Endothelial cell (in vitro differentiated cells): ENCODE measurements at regions not wholly inside any gene's neighbourhood (a gene's known extent, or its start where the extent isn't known, plus 50 kb on each side); places are given as distances from the start of the nearest gene placed in this dataset.

Experiments
- DNase-seq: peaks from one replicate; pipeline ENCODE4 v3.0.0; 2021; ENCODE audit warnings: low spot score
- H3K27ac Mint-ChIP-seq: one replicate; pipeline ENCODE4 v1.8.0; 2021; ENCODE audit warnings: mixed read lengths, inconsistent platforms; ENCODE audit not compliant: unreplicated experiment
- H3K27me3 Mint-ChIP-seq: one replicate; pipeline ENCODE4 v1.8.0; 2021; ENCODE audit warnings: mild to moderate bottlenecking, moderate library complexity, mixed read lengths, inconsistent platforms; ENCODE audit not compliant: unreplicated experiment
- H3K36me3 Mint-ChIP-seq: one replicate; pipeline ENCODE4 v1.8.0; 2021; ENCODE audit warnings: mild to moderate bottlenecking, low read depth, mixed read lengths, inconsistent platforms; ENCODE audit not compliant: unreplicated experiment
- H3K4me1 Mint-ChIP-seq: one replicate; pipeline ENCODE4 v1.8.0; 2021; ENCODE audit warnings: mild to moderate bottlenecking, mixed read lengths, inconsistent platforms; ENCODE audit not compliant: unreplicated experiment
- H3K4me3 Mint-ChIP-seq: one replicate; pipeline ENCODE4 v1.8.0; 2021; ENCODE audit warnings: mild to moderate bottlenecking, mixed read lengths, inconsistent platforms; ENCODE audit not compliant: unreplicated experiment
- H3K9me3 Mint-ChIP-seq: one replicate; pipeline ENCODE4 v1.8.0; 2021; ENCODE audit warnings: mixed read lengths, inconsistent platforms; ENCODE audit not compliant: unreplicated experiment
- CTCF ChIP-seq: fragments of 200-600 bp; sonication (generic); IDR thresholded peaks from one replicate; pipeline ENCODE4 v1.5.0; 2021; ENCODE audit warnings: antibody characterized with exemption; ENCODE audit not compliant: unreplicated experiment

- no peaks in the 10 kb centered on the region for H3K36me3 Mint-ChIP-seq
- H3K27me3 Mint-ChIP-seq, result peaks cover 2% of the 10 kb centered on the region
- DNase-seq, result no peak
- TF ChIP-seq CTCF, result no peak
- no peak overlapping the region for H3K27ac Mint-ChIP-seq
- no peak overlapping the region for H3K4me3 Mint-ChIP-seq
- H3K4me1 Mint-ChIP-seq, result peaks cover 9% of the 10 kb centered on the region
- H3K9me3 Mint-ChIP-seq, result no peaks in the 10 kb centered on the region
These were observed 54.0 kb downstream of the MAP10 start for GRCh38 chr1:232859216-232859615.

GRCh38 chr1:232861107-232861506, 55.9 kb downstream of the MAP10 start:
- TF ChIP-seq CTCF, result no peak
- no peak overlapping the region for H3K4me3 Mint-ChIP-seq
- H3K27me3 Mint-ChIP-seq, result peaks cover 2% of the 10 kb centered on the region
- no peak for DNase-seq
- H3K9me3 Mint-ChIP-seq, result no peaks in the 10 kb centered on the region
- no peak overlapping the region for H3K27ac Mint-ChIP-seq
- no peaks in the 10 kb centered on the region for H3K36me3 Mint-ChIP-seq
- peaks cover 9% of the 10 kb centered on the region for H3K4me1 Mint-ChIP-seq

GRCh38 chr1:232863544-232864275, 58.5 kb downstream of the MAP10 start:
- no peak overlapping the region for H3K4me3 Mint-ChIP-seq
- H3K27ac Mint-ChIP-seq, result no peak overlapping the region
- no peak for TF ChIP-seq CTCF
- H3K27me3 Mint-ChIP-seq, result peaks cover 2% of the 10 kb centered on the region
- H3K4me1 Mint-ChIP-seq, result peaks cover 3% of the 10 kb centered on the region
- no peak for DNase-seq
- no peaks in the 10 kb centered on the region for H3K9me3 Mint-ChIP-seq
- no peaks in the 10 kb centered on the region for H3K36me3 Mint-ChIP-seq

- Mint-ChIP-seq H3K9me3 (no peaks in the 10 kb centered on the region), H3K27me3 (no peaks in the 10 kb centered on the region), H3K4me1 (no peaks in the 10 kb centered on the region), H3K4me3 (no peak overlapping the region), H3K36me3 (no peaks in the 10 kb centered on the region), H3K27ac (no peak overlapping the region)
- DNase-seq, result no peak
- no peak for TF ChIP-seq CTCF
These were observed 60.1 kb downstream of the MAP10 start for GRCh38 chr1:232865102-232865931.
